Neural cell (in vitro differentiated cells): ENCODE measurements at regions not wholly inside any gene's neighbourhood (a gene's known extent, or its start where the extent isn't known, plus 50 kb on each side); places are given as distances from the start of the nearest gene placed in this dataset.

Experiments
- H2AFZ ChIP-seq: fragments of 200-600, 300-800 bp; sonication (generic), shearing (Covaris generic); 2 replicates; pipeline ENCODE4 v1.6.0; 2014; ENCODE audit warnings: low read depth, mild to moderate bottlenecking, antibody characterized with exemption, low read length, moderate library complexity
- H3F3A ChIP-seq: fragments of 200-600 bp; shearing (Covaris generic); 2 replicates; pipeline ENCODE4 v1.6.1; 2016; ENCODE audit warnings: mild to moderate bottlenecking, moderate library complexity, mixed read lengths, antibody characterized with exemption, low read length; ENCODE audit not compliant: insufficient read depth, poor library complexity, severe bottlenecking
- H3K27ac ChIP-seq: fragments of 200-600, 300-800 bp; sonication (generic), shearing (Covaris generic); 2 replicates; pipeline ENCODE4 v1.5.1; 2014; ENCODE audit warnings: mild to moderate bottlenecking, low read length, moderate library complexity
- H3K27me3 ChIP-seq: fragments of 300-800, 200-600 bp; sonication (generic), shearing (Covaris generic); 2 replicates; pipeline ENCODE4 v1.6.0; 2014; ENCODE audit warnings: mild to moderate bottlenecking, low read depth, low read length, moderate library complexity; ENCODE audit not compliant: insufficient read depth
- H3K36me3 ChIP-seq: fragments of 300-800, 200-600 bp; sonication (generic), shearing (Covaris generic); 2 replicates; pipeline ENCODE4 v1.5.1; 2014; ENCODE audit warnings: mild to moderate bottlenecking, antibody characterized with exemption, low read length, moderate library complexity; ENCODE audit not compliant: insufficient read depth
- H3K4me2 ChIP-seq: fragments of 300-800, 200-600 bp; sonication (generic), shearing (Covaris generic); 2 replicates; pipeline ENCODE4 v1.6.0; 2014; ENCODE audit warnings: mild to moderate bottlenecking, low read length
- H3K4me3 ChIP-seq: fragments of 300-800, 200-600 bp; sonication (generic), shearing (Covaris generic); 2 replicates; pipeline ENCODE4 v1.5.1; 2014; ENCODE audit warnings: mild to moderate bottlenecking, low read length, moderate library complexity
- H3K79me2 ChIP-seq: fragments of 200-600 bp; shearing (Covaris generic); replicated peaks from 2 replicates; pipeline ENCODE4 v1.6.0; 2014; ENCODE audit warnings: mild to moderate bottlenecking, low read length, moderate library complexity; ENCODE audit not compliant: insufficient read depth
- H3K9ac ChIP-seq: fragments of 300-800, 200-600 bp; sonication (generic), shearing (Covaris generic); 2 replicates; pipeline ENCODE4 v1.6.1; 2016; ENCODE audit warnings: mild to moderate bottlenecking, low read length, mixed read lengths
- H3K9me2 ChIP-seq: fragments of 200-600 bp; shearing (Covaris generic); 2 replicates; pipeline ENCODE4 v1.6.1; 2016; ENCODE audit warnings: mild to moderate bottlenecking, low read length, mixed read lengths; ENCODE audit not compliant: insufficient read depth
- H3K9me3 ChIP-seq: fragments of 200-600, 300-800 bp; sonication (generic), shearing (Covaris generic); 2 replicates; pipeline ENCODE4 v1.6.1; 2016; ENCODE audit warnings: mild to moderate bottlenecking, mixed run types, low read length, moderate library complexity, mixed read lengths
- H4K20me1 ChIP-seq: fragments of 200-600 bp; shearing (Covaris generic); 2 replicates; pipeline ENCODE4 v1.6.1; 2016; ENCODE audit warnings: mild to moderate bottlenecking, mixed run types; ENCODE audit not compliant: insufficient read depth
- EP300 ChIP-seq: fragments of 450-650 bp; conservative IDR thresholded peaks from 2 replicates; pipeline ENCODE4 v1.6.1; 2014; ENCODE audit warnings: antibody characterized with exemption, mild to moderate bottlenecking, moderate library complexity; ENCODE audit not compliant: poor library complexity, severe bottlenecking
- EZH2 ChIP-seq: fragments of 200-600, 300-800 bp; shearing (Covaris generic), sonication (generic); IDR thresholded peaks from 2 replicates; pipeline ENCODE4 v1.6.1; 2014; ENCODE audit warnings: antibody characterized with exemption, low read length, borderline replicate concordance, mild to moderate bottlenecking; ENCODE audit not compliant: insufficient read depth, poor library complexity, severe bottlenecking
- MXI1 ChIP-seq: fragments of 450-650 bp; conservative IDR thresholded peaks from 2 replicates; pipeline ENCODE4 v1.6.1; 2014; ENCODE audit warnings: antibody characterized with exemption, mild to moderate bottlenecking; ENCODE audit not compliant: poor library complexity, severe bottlenecking
- POLR2AphosphoS5 ChIP-seq: IDR thresholded peaks from 2 replicates; pipeline ENCODE4 v1.6.1; 2012
- SMC3 ChIP-seq: fragments of 450-650 bp; conservative IDR thresholded peaks from 2 replicates; pipeline ENCODE4 v1.6.1; 2014; ENCODE audit warnings: antibody characterized with exemption, mild to moderate bottlenecking, moderate library complexity; ENCODE audit not compliant: poor library complexity
- TAF1 ChIP-seq: IDR thresholded peaks from 2 replicates; pipeline ENCODE4 v1.6.1; 2012; ENCODE audit warnings: low read depth
- TF ChIP-seq, protein P1 (sequence below): fragments of 450-650 bp; IDR thresholded peaks from 2 replicates; pipeline ENCODE4 v1.5.1; 2014; ENCODE audit warnings: antibody characterized with exemption, mild to moderate bottlenecking, moderate library complexity; ENCODE audit not compliant: poor library complexity, severe bottlenecking
- TF ChIP-seq, protein P2 (sequence below): IDR thresholded peaks from 2 replicates; pipeline ENCODE4 v1.6.1; 2012; ENCODE audit warnings: borderline replicate concordance

DNA sequence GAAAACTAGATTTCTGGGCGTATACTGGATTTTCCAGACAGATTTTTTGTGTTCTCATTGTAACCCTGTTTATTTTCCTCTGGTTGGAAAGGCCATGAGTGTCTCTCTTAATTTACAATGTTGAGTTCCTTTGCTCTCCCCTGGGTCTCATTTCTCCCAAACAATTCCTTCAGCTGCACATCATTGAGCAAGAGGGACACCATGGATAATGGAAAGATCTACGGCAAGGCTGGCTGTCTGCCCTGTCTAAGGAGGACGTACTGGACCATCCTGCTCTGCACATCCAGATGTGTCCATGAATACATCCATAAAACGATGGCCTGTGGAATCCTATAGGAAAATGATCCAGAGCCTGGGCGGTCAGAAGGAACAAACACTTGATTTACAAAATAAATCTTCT lies 258.1 kb upstream of the MCTP2 start:
- TF ChIP-seq TAF1 (no peak), MXI1 (no peak), EP300 (no peak), EZH2 (no peak), POLR2AphosphoS5 (no peak)
- TF ChIP-seq, protein P1, sequence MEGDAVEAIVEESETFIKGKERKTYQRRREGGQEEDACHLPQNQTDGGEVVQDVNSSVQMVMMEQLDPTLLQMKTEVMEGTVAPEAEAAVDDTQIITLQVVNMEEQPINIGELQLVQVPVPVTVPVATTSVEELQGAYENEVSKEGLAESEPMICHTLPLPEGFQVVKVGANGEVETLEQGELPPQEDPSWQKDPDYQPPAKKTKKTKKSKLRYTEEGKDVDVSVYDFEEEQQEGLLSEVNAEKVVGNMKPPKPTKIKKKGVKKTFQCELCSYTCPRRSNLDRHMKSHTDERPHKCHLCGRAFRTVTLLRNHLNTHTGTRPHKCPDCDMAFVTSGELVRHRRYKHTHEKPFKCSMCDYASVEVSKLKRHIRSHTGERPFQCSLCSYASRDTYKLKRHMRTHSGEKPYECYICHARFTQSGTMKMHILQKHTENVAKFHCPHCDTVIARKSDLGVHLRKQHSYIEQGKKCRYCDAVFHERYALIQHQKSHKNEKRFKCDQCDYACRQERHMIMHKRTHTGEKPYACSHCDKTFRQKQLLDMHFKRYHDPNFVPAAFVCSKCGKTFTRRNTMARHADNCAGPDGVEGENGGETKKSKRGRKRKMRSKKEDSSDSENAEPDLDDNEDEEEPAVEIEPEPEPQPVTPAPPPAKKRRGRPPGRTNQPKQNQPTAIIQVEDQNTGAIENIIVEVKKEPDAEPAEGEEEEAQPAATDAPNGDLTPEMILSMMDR = no peak
- TF ChIP-seq, protein P2, sequence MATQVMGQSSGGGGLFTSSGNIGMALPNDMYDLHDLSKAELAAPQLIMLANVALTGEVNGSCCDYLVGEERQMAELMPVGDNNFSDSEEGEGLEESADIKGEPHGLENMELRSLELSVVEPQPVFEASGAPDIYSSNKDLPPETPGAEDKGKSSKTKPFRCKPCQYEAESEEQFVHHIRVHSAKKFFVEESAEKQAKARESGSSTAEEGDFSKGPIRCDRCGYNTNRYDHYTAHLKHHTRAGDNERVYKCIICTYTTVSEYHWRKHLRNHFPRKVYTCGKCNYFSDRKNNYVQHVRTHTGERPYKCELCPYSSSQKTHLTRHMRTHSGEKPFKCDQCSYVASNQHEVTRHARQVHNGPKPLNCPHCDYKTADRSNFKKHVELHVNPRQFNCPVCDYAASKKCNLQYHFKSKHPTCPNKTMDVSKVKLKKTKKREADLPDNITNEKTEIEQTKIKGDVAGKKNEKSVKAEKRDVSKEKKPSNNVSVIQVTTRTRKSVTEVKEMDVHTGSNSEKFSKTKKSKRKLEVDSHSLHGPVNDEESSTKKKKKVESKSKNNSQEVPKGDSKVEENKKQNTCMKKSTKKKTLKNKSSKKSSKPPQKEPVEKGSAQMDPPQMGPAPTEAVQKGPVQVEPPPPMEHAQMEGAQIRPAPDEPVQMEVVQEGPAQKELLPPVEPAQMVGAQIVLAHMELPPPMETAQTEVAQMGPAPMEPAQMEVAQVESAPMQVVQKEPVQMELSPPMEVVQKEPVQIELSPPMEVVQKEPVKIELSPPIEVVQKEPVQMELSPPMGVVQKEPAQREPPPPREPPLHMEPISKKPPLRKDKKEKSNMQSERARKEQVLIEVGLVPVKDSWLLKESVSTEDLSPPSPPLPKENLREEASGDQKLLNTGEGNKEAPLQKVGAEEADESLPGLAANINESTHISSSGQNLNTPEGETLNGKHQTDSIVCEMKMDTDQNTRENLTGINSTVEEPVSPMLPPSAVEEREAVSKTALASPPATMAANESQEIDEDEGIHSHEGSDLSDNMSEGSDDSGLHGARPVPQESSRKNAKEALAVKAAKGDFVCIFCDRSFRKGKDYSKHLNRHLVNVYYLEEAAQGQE = no peak
- Histone ChIP-seq H4K20me1 (no peaks in the 10 kb centered on the region), H3K9me3 (no peaks in the 10 kb centered on the region), H3K27ac (no peak overlapping the region), H3K36me3 (no peaks in the 10 kb centered on the region), H3K9me2 (no peaks in the 10 kb centered on the region), H3K27me3 (no peaks in the 10 kb centered on the region), H3K4me2 (no peak overlapping the region), H3K9ac (no peak overlapping the region), H3F3A (peaks cover 3% of the 10 kb centered on the region), H2AFZ (no peak overlapping the region), H3K4me3 (no peak overlapping the region), H3K79me2 (no peaks in the 10 kb centered on the region)

DNA sequence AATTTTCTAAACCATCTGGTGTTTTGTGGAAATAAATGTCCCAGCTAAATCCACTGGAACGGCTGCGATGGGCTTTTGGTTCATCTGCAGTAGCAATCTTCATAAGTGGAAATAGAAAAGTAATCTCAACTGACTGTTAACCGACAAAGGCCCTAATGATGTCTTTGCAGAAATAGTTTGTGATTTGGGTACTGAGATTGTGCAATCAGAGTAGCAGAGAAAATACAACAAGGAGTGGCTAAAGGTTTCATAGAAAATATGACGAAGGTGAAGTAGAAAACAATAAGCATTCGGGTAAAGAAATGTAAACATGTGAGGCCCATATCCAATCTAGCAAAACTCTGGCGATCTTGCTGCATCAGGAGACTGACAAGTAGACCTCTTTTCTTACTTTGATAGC lies 262.6 kb upstream of the MCTP2 start:
- H3F3A ChIP-seq = peaks cover 3% of the 10 kb centered on the region
- H3K27me3 ChIP-seq = no peaks in the 10 kb centered on the region
- no peak overlapping the region for H3K4me2 ChIP-seq
- H4K20me1 ChIP-seq = no peaks in the 10 kb centered on the region
- no peaks in the 10 kb centered on the region for H3K79me2 ChIP-seq
- no peaks in the 10 kb centered on the region for H3K9me2 ChIP-seq
- no peaks in the 10 kb centered on the region for H3K36me3 ChIP-seq
- no peaks in the 10 kb centered on the region for H3K9me3 ChIP-seq
- no peak overlapping the region for H3K4me3 ChIP-seq
- TF ChIP-seq, protein P2 = no peak
- TF ChIP-seq EP300 (no peak), SMC3 (no peak), EZH2 (no peak), POLR2AphosphoS5 (no peak)
- TF ChIP-seq, protein P1 = no peak
- H3K27ac ChIP-seq = no peak overlapping the region
- no peak overlapping the region for H3K9ac ChIP-seq
- no peak overlapping the region for H2AFZ ChIP-seq
